GM12878 (cell line): ENCODE measurements at regions not wholly inside any gene's neighbourhood (a gene's known extent, or its start where the extent isn't known, plus 50 kb on each side); places are given as distances from the start of the nearest gene placed in this dataset.

Experiments used
- ATAC-seq: fragments of 200-7000 bp; cut with Tn5 transposase; 3 replicates; pipeline ENCODE4 v1.9.1; 2020; ENCODE audit warnings: mild to moderate bottlenecking, moderate library complexity
- BruUV-seq: library from RNA; stranded (reverse); fragments of 400-500 nt; replicated peaks from 2 replicates; lab custom pipeline; 2021; lab: Mats Ljungman, UMichigan
- CTCF ChIA-PET: fragments of 300-600 bp; sonication (Branson Sonifier 250); formaldehyde crosslinking; extraction: SDS; loops from one replicate; lab custom pipeline; 2021; ENCODE audit warnings: inconsistent platforms; lab: Yijun Ruan, JAX
- POLR2A ChIA-PET: fragments of 350-600 bp; formaldehyde crosslinking; extraction: SDS; loops from one replicate; lab custom pipeline; 2021; ENCODE audit warnings: inconsistent platforms; lab: Charles Lee
- RAD21 ChIA-PET: fragments of 300-600 bp; sonication (Branson Sonifier 250); formaldehyde crosslinking; loops from one replicate; lab custom pipeline; 2023; ENCODE audit warnings: antibody characterized with exemption; ENCODE audit not compliant: unreplicated experiment; lab: Charles Lee
- SMC1A ChIA-PET: fragments of 300-600 bp; sonication (Branson Sonifier 250); formaldehyde crosslinking; loops from one replicate; lab custom pipeline; 2023; ENCODE audit not compliant: unreplicated experiment, uncharacterized antibody; lab: Charles Lee
- DNase-seq: peaks from one replicate; pipeline ENCODE4 v3.0.0-alpha.2; 2011; ENCODE audit warnings: low read depth, low spot score
- FAIRE-seq: peaks from 3 replicates; lab custom pipeline; 2011; peaks lifted over from hg19 to GRCh38; lab: Jason Lieb, UNC
- H2AFZ ChIP-seq: 2 replicates; pipeline ENCODE4 v1.6.0; 2011; ENCODE audit warnings: low read depth, low read length, control low read depth; ENCODE audit not compliant: control insufficient read depth
- H3K27ac ChIP-seq: 2 replicates; pipeline ENCODE4 v1.5.1; 2011; ENCODE audit warnings: control low read depth; ENCODE audit not compliant: control insufficient read depth, insufficient read depth
- H3K27me3 ChIP-seq, 2 experiments: replicated peaks in 1 of 2; 2 replicates each; pipeline versions ENCODE4 v1.6.0 to v1.6.1; 2011; ENCODE audit warnings: low read length in 1 of 2; ENCODE audit not compliant: control insufficient read depth in 2 of 2, insufficient read depth in 2 of 2
- H3K36me3 ChIP-seq, 2 experiments: 2 replicates each; pipeline ENCODE4 v1.5.1; 2011; ENCODE audit warnings: low read length in 1 of 2; ENCODE audit not compliant: control insufficient read depth in 2 of 2, insufficient read depth in 2 of 2
- H3K4me1 ChIP-seq: 2 replicates; pipeline ENCODE4 v1.6.1; 2011; ENCODE audit warnings: mild to moderate bottlenecking, low read length, moderate library complexity, mixed read lengths; ENCODE audit not compliant: control insufficient read depth, insufficient read depth
- H3K4me2 ChIP-seq: 2 replicates; pipeline ENCODE4 v1.6.0; 2011; ENCODE audit warnings: control low read depth; ENCODE audit not compliant: control insufficient read depth, insufficient read depth
- H3K4me3 ChIP-seq: fragments of 200-600 bp; sonication (generic); 2 replicates; pipeline ENCODE4 v1.5.1; 2016
- H3K79me2 ChIP-seq: 2 replicates; pipeline ENCODE4 v1.6.0; 2011; ENCODE audit warnings: low read length; ENCODE audit not compliant: control insufficient read depth, insufficient read depth
- H3K9ac ChIP-seq: 2 replicates; pipeline ENCODE4 v1.8.0; 2011; ENCODE audit warnings: low read length, control low read depth, mixed read lengths; ENCODE audit not compliant: control insufficient read depth, insufficient read depth
- H3K9me3 ChIP-seq: replicated peaks from 3 replicates; pipeline ENCODE4 v1.5.1; 2011; ENCODE audit warnings: mild to moderate bottlenecking, low read length; ENCODE audit not compliant: control insufficient read depth, insufficient read depth
- H4K20me1 ChIP-seq: 2 replicates; pipeline ENCODE4 v1.6.0; 2011; ENCODE audit not compliant: control insufficient read depth, insufficient read depth
- DPF2 ChIP-seq: fragments of 450-650 bp; IDR thresholded peaks from 2 replicates; pipeline ENCODE4 v1.6.1; 2017; ENCODE audit warnings: mild to moderate bottlenecking
- EED ChIP-seq: sonication (generic); IDR thresholded peaks from 2 replicates; pipeline ENCODE4 v1.6.1; 2016; ENCODE audit warnings: antibody characterized with exemption, low read depth
- HDAC2 ChIP-seq: fragments of 200-600 bp; sonication (generic); IDR thresholded peaks from 2 replicates; pipeline ENCODE4 v1.6.1; 2017
- MTA2 ChIP-seq: fragments of 450-650 bp; IDR thresholded peaks from 2 replicates; pipeline ENCODE4 v1.6.1; 2016; ENCODE audit warnings: low read depth, mild to moderate bottlenecking, moderate library complexity
- NFIC ChIP-seq: IDR thresholded peaks from 2 replicates; pipeline ENCODE4 v1.6.1; 2012; ENCODE audit warnings: low read depth, mild to moderate bottlenecking, inconsistent platforms, low read length, moderate library complexity
- PKNOX1 ChIP-seq: fragments of 450-650 bp; IDR thresholded peaks from 2 replicates; pipeline ENCODE4 v1.6.1; 2016; ENCODE audit warnings: mild to moderate bottlenecking
- POLR2AphosphoS5 ChIP-seq: IDR thresholded peaks from 2 replicates; pipeline ENCODE4 v1.6.1; 2011; ENCODE audit warnings: mild to moderate bottlenecking, low read length, inconsistent platforms
- PRDM15 ChIP-seq: fragments of 450-650 bp; formaldehyde crosslinking; IDR thresholded peaks from 2 replicates; pipeline ENCODE4 v1.4.0; 2020; ENCODE audit warnings: mild to moderate bottlenecking, moderate library complexity
- RELA ChIP-seq: fragments of 450-650 bp; IDR thresholded peaks from 2 replicates; pipeline ENCODE4 v1.8.0; 2014; ENCODE audit warnings: borderline replicate concordance; ENCODE audit not compliant: partially characterized antibody
- SUPT20H ChIP-seq: IDR thresholded peaks from 2 replicates; pipeline ENCODE4 v1.6.1; 2011; ENCODE audit warnings: low read depth, mild to moderate bottlenecking, low read length, moderate library complexity, borderline replicate concordance; ENCODE audit not compliant: control insufficient read depth
- TCF12 ChIP-seq: IDR thresholded peaks from 2 replicates; pipeline ENCODE4 v1.6.1; 2011; ENCODE audit warnings: low read depth, mild to moderate bottlenecking, low read length
- USF1 ChIP-seq: IDR thresholded peaks from 2 replicates; pipeline ENCODE4 v1.6.1; 2011; ENCODE audit warnings: borderline replicate concordance, low read depth, mild to moderate bottlenecking, moderate library complexity, mixed read lengths, low read length; ENCODE audit not compliant: insufficient read depth; ENCODE audit errors: extremely low read length
- ZNF384 ChIP-seq: IDR thresholded peaks from 2 replicates; pipeline ENCODE4 v1.6.1; 2012; ENCODE audit warnings: low read depth, mild to moderate bottlenecking, low read length, improper control_type of control experiment, borderline replicate concordance
- ZNF687 ChIP-seq: fragments of 450-650 bp; IDR thresholded peaks from 2 replicates; pipeline ENCODE4 v1.6.1; 2017; ENCODE audit warnings: mild to moderate bottlenecking, moderate library complexity
- WGBS: methylation state at CpG from one replicate; pipeline ENCODE4 v1.1.6; 2016; ENCODE audit warnings: low lambda C conversion rate; ENCODE audit not compliant: insufficient replicate concordance, insufficient coverage; ENCODE audit errors: missing lambda C conversion rate; 5-methylcytosine and 5-hydroxymethylcytosine counted together
- in situ Hi-C: fragments of 300-500 bp; cut with MboI; formaldehyde crosslinking; loops from 9 replicates; pipeline ENCODE4 v1.14.3; 2018; ENCODE audit warnings: mixed read lengths
- intact Hi-C: fragments of 100-400 bp; cut with micrococcal nuclease; formaldehyde crosslinking; loops from one replicate; pipeline ENCODE4 v1.14.2; 2022; ENCODE audit not compliant: unreplicated experiment

GRCh38 chr3:72652395-72652794 is 195.8 kb downstream of the SHQ1 start:
- Histone ChIP-seq H3K36me3 (no peaks in the 10 kb centered on the region), H3K4me1 (no peaks in the 10 kb centered on the region), H3K4me3 (no peak overlapping the region), H3K27me3 (peaks cover 0 to 5% of the 10 kb centered on the region in 2 experiments; a peak in 1 of 4 replicates), H3K9ac (no peak overlapping the region), H4K20me1 (no peaks in the 10 kb centered on the region), H2AFZ (no peak overlapping the region), H3K27ac (no peak overlapping the region), H3K79me2 (no peaks in the 10 kb centered on the region), H3K9me3 (no peaks in the 10 kb centered on the region; the same call in 2 of the 3 replicates), H3K4me2 (no peak overlapping the region)
- 35% methylated on average over 4 of the region's 4 CpGs for WGBS
- RAD21 ChIA-PET: interaction anchor here (1.0 kb wide), 1 partner anchor 777 kb away, joined by 3 read pairs; no protein-coding TSS in a partner anchor
- ATAC-seq (no peak), FAIRE-seq (no peak), DNase-seq (no peak)
- in situ Hi-C loops: no loop called here
- SMC1A ChIA-PET: interaction anchor here (0.6 kb wide), 1 partner anchor 414 kb away, joined by 3 read pairs; no protein-coding TSS in a partner anchor
- CTCF ChIA-PET: no interaction called here
- BruUV-seq: no TSS peak
- intact Hi-C loops: no loop called here
- POLR2A ChIA-PET: no interaction called here
- no peak for TF ChIP-seq TCF12
- no peak for TF ChIP-seq PKNOX1
- no peak for TF ChIP-seq PRDM15 (CRISPR knock-in tag)
- TF ChIP-seq SUPT20H: no peak
- TF ChIP-seq ZNF687: no peak
- no peak for TF ChIP-seq USF1
- no peak for TF ChIP-seq RELA
- no peak for TF ChIP-seq HDAC2
- TF ChIP-seq ZNF384: no peak
- no peak for TF ChIP-seq POLR2AphosphoS5
- TF ChIP-seq NFIC: no peak
- no peak for TF ChIP-seq MTA2
- no peak for TF ChIP-seq DPF2
- no peak for TF ChIP-seq EED
